H1 (cell line): ENCODE measurements at regions not wholly inside any gene's neighbourhood (a gene's known extent, or its start where the extent isn't known, plus 50 kb on each side); places are given as distances from the start of the nearest gene placed in this dataset.

Source experiments
- CTCF ChIA-PET: fragments of 300-600 bp; sonication (Branson Sonifier 250); formaldehyde crosslinking; loops from one replicate; lab custom pipeline; 2021; ENCODE audit not compliant: partially characterized antibody; lab: Charles Lee
- POLR2A ChIA-PET: fragments of 300-600 bp; sonication (Branson Sonifier 250); formaldehyde crosslinking; loops from one replicate; lab custom pipeline; 2021; ENCODE audit warnings: inconsistent platforms; ENCODE audit not compliant: partially characterized antibody; lab: Charles Lee
- DNase-seq, 2 experiments: peaks; one replicate each; pipeline versions ENCODE4 v3.0.0 to v3.0.0-alpha.2; 2010 to 2022; ENCODE audit warnings: low spot score in 2 of 2, low read depth in 1 of 2, mixed read lengths in 1 of 2
- FAIRE-seq: peaks from 2 replicates; lab custom pipeline; 2011; peaks lifted over from hg19 to GRCh38; lab: Jason Lieb, UNC
- H2AFZ ChIP-seq: 2 replicates; pipeline ENCODE4 v1.8.1; 2012; ENCODE audit warnings: low read length, inconsistent platforms
- H2AK5ac ChIP-seq: 2 replicates; pipeline ENCODE4 v1.6.1; 2013; ENCODE audit warnings: low read depth, low read length
- H2BK120ac ChIP-seq: replicated peaks from 2 replicates; pipeline ENCODE3; 2013; ENCODE audit warnings: low read depth, low read length, inconsistent platforms
- H2BK12ac ChIP-seq: 2 replicates; pipeline ENCODE4 v1.6.1; 2013; ENCODE audit warnings: low read depth, low read length
- H2BK15ac ChIP-seq: 2 replicates; pipeline ENCODE4 v1.6.1; 2013; ENCODE audit warnings: low read length
- H2BK20ac ChIP-seq: 2 replicates; pipeline ENCODE4 v1.6.1; 2013; ENCODE audit warnings: low read length
- H2BK5ac ChIP-seq: 2 replicates; pipeline ENCODE4 v1.6.1; 2013; ENCODE audit warnings: low read depth, low read length
- H3K14ac ChIP-seq: 2 replicates; pipeline ENCODE4 v1.6.1; 2013; ENCODE audit warnings: inconsistent platforms; ENCODE audit not compliant: insufficient read length
- H3K18ac ChIP-seq: 2 replicates; pipeline ENCODE4 v1.6.1; 2013; ENCODE audit warnings: low read length; ENCODE audit errors: extremely low read depth
- H3K23ac ChIP-seq: 2 replicates; pipeline ENCODE4 v1.6.1; 2013; ENCODE audit warnings: inconsistent platforms; ENCODE audit not compliant: insufficient read length
- H3K23me2 ChIP-seq: 2 replicates; pipeline ENCODE4 v1.6.1; 2013; ENCODE audit warnings: low read depth, low read length
- H3K27ac ChIP-seq: 2 replicates; pipeline ENCODE4 v1.6.1; 2011; ENCODE audit warnings: low read depth, low read length, inconsistent platforms
- H3K27me3 ChIP-seq, 4 experiments: replicated peaks in 1 of 4; 1 replicate in 1 of 4; 2 replicates in 3 of 4; pipeline versions ENCODE4 v1.6.1 to v1.8.1; 2011 to 2013; ENCODE audit warnings: low read length in 3 of 4, mild to moderate bottlenecking in 3 of 4, inconsistent platforms in 2 of 4, mixed read lengths in 2 of 4, moderate library complexity in 1 of 4; ENCODE audit not compliant: control insufficient read depth in 3 of 4, insufficient read depth in 3 of 4; ENCODE audit errors: extremely low read depth in 1 of 4
- H3K36me3 ChIP-seq, 4 experiments: 2 replicates each; pipeline versions ENCODE4 v1.6.1 to v1.8.1; 2011 to 2013; ENCODE audit warnings: mild to moderate bottlenecking in 4 of 4, low read length in 3 of 4, moderate library complexity in 2 of 4, control low read depth in 1 of 4, inconsistent platforms in 1 of 4; ENCODE audit not compliant: insufficient read depth in 4 of 4, control insufficient read depth in 2 of 4
- H3K4ac ChIP-seq: replicated peaks from 2 replicates; pipeline ENCODE3; 2013; ENCODE audit warnings: low read length, low read depth, mixed read lengths, inconsistent platforms; ENCODE audit not compliant: insufficient read length
- H3K4me1 ChIP-seq, 4 experiments: replicated peaks in 1 of 4; 1 replicate in 1 of 4; 2 replicates in 3 of 4; pipeline versions ENCODE4 v1.6.1 to v1.8.1; 2011 to 2013; ENCODE audit warnings: low read length in 3 of 4, inconsistent platforms in 2 of 4, mixed read lengths in 1 of 4; ENCODE audit not compliant: insufficient read depth in 4 of 4, control insufficient read depth in 3 of 4
- H3K4me2 ChIP-seq, 2 experiments: 2 replicates each; pipeline versions ENCODE4 v1.6.1 to v1.8.1; 2011 to 2013; ENCODE audit warnings: low read depth in 2 of 2, low read length in 2 of 2, control low read depth in 1 of 2, inconsistent platforms in 1 of 2, mild to moderate bottlenecking in 1 of 2; ENCODE audit not compliant: insufficient read depth in 1 of 2
- H3K4me3 ChIP-seq, 4 experiments: fragments of 200-600, 300-600 bp in 1 of 4; sonication (generic), shearing (Covaris generic), sonication (Bioruptor Twin) in 1 of 4; 2 replicates each; pipeline versions ENCODE4 v1.5.1 to v1.8.1; 2011 to 2016; ENCODE audit warnings: low read length in 4 of 4, low read depth in 3 of 4, control low read depth in 2 of 4, inconsistent platforms in 2 of 4, mild to moderate bottlenecking in 2 of 4, mixed read lengths in 1 of 4, moderate library complexity in 1 of 4; ENCODE audit not compliant: insufficient read depth in 2 of 4; ENCODE audit errors: extremely low read depth in 1 of 4
- H3K56ac ChIP-seq: replicated peaks from 2 replicates; pipeline ENCODE3; 2013; ENCODE audit warnings: low read depth, mild to moderate bottlenecking, mixed read lengths, low read length, inconsistent platforms; ENCODE audit not compliant: insufficient read length
- H3K79me1 ChIP-seq: 2 replicates; pipeline ENCODE4 v1.6.1; 2013; ENCODE audit warnings: low read depth, low read length, control low read depth
- H3K79me2 ChIP-seq, 2 experiments: 2 replicates each; pipeline versions ENCODE4 v1.6.1 to v1.8.1; 2012 to 2013; ENCODE audit warnings: low read length in 2 of 2, mild to moderate bottlenecking in 2 of 2, inconsistent platforms in 1 of 2; ENCODE audit not compliant: insufficient read depth in 2 of 2, control insufficient read depth in 1 of 2
- H3K9ac ChIP-seq, 4 experiments: replicated peaks in 1 of 4; 1 replicate in 1 of 4; 2 replicates in 3 of 4; pipeline versions ENCODE4 v1.6.1 to v1.8.1; 2011 to 2013; ENCODE audit warnings: low read depth in 3 of 4, low read length in 3 of 4, control low read depth in 2 of 4, mild to moderate bottlenecking in 2 of 4, moderate library complexity in 2 of 4, inconsistent platforms in 1 of 4; ENCODE audit errors: extremely low read depth in 1 of 4
- H3K9me3 ChIP-seq, 2 experiments: 2 replicates each; pipeline versions ENCODE4 v1.6.1 to v1.8.1; 2012 to 2013; ENCODE audit warnings: mild to moderate bottlenecking in 2 of 2, moderate library complexity in 2 of 2, control low read depth in 1 of 2, inconsistent platforms in 1 of 2, low read depth in 1 of 2, low read length in 1 of 2, mixed read lengths in 1 of 2; ENCODE audit not compliant: insufficient read depth in 2 of 2
- H4K20me1 ChIP-seq, 2 experiments: replicated peaks in 1 of 2; 2 replicates each; pipeline versions ENCODE3 to v1.8.1; 2011 to 2013; ENCODE audit warnings: inconsistent platforms in 2 of 2, low read length in 2 of 2, mild to moderate bottlenecking in 1 of 2; ENCODE audit not compliant: insufficient read depth in 2 of 2, control insufficient read depth in 1 of 2
- H4K5ac ChIP-seq: 2 replicates; pipeline ENCODE4 v1.6.1; 2013; ENCODE audit warnings: low read length, low read depth, mixed read lengths, inconsistent platforms; ENCODE audit not compliant: insufficient read length
- H4K8ac ChIP-seq: 2 replicates; pipeline ENCODE4 v1.8.0; 2013; ENCODE audit warnings: mild to moderate bottlenecking, moderate library complexity, low read length, inconsistent platforms; ENCODE audit not compliant: insufficient read depth; ENCODE audit errors: extremely low read depth
- H4K91ac ChIP-seq: replicated peaks from 2 replicates; pipeline ENCODE3; 2013; ENCODE audit warnings: low read length, mixed read lengths, inconsistent platforms; ENCODE audit not compliant: insufficient read length
- ASH2L ChIP-seq: fragments of 200-600, 300-600 bp; sonication (generic); IDR thresholded peaks from one replicate; pipeline ENCODE4 v1.7.1; 2017; ENCODE audit warnings: low read length
- JUN ChIP-seq: IDR thresholded peaks from 2 replicates; pipeline ENCODE4 v1.6.1; 2011; ENCODE audit warnings: low read depth, mild to moderate bottlenecking, improper control_type of control experiment, low read length
- POLR2AphosphoS5 ChIP-seq: IDR thresholded peaks from 2 replicates; pipeline ENCODE4 v1.6.1; 2011; ENCODE audit warnings: low read depth, low read length
- SIN3A ChIP-seq, 2 experiments: IDR thresholded peaks in 1 of 2; conservative IDR thresholded peaks in 1 of 2; 2 replicates each; pipeline ENCODE4 v1.6.1; 2011 to 2012; ENCODE audit warnings: low read length in 2 of 2, improper control_type of control experiment in 1 of 2, low read depth in 1 of 2, mild to moderate bottlenecking in 1 of 2
- WGBS, 2 experiments: shearing (Covaris generic) in 1 of 2; methylation state at CpG; one replicate each; pipeline versions ENCODE4 v1.1.6 to v1.1.7; 2013 to 2015; ENCODE audit warnings: low lambda C conversion rate in 2 of 2, mixed read lengths in 2 of 2, inconsistent platforms in 1 of 2, low coverage in 1 of 2, missing lambda C conversion rate in 1 of 2; ENCODE audit not compliant: insufficient replicate concordance in 2 of 2, insufficient coverage in 1 of 2, insufficient read length in 1 of 2; ENCODE audit errors: extremely low coverage in 1 of 2, missing lambda C conversion rate in 1 of 2; 5-methylcytosine and 5-hydroxymethylcytosine counted together

GRCh38 chr5:106796081-106796480, 874.7 kb downstream of the EFNA5 start:
- H3K79me1 ChIP-seq: no peaks in the 10 kb centered on the region
- H3K4me3 ChIP-seq: no peak overlapping the region
- H2AK5ac ChIP-seq: no peak overlapping the region
- no peak overlapping the region for H2BK12ac ChIP-seq
- H3K23me2 ChIP-seq: no peaks in the 10 kb centered on the region; the same call in 1 of the 2 replicates
- CTCF ChIA-PET: no interaction called here
- no peak overlapping the region for H3K23ac ChIP-seq
- H3K18ac ChIP-seq: no peak overlapping the region
- no peak overlapping the region for H4K5ac ChIP-seq
- DNase-seq (no peak), FAIRE-seq (no peak)
- no peak overlapping the region for H3K4me2 ChIP-seq
- H2BK5ac ChIP-seq: no peak overlapping the region
- no peaks in the 10 kb centered on the region for H3K27me3 ChIP-seq
- no peak overlapping the region for H3K14ac ChIP-seq
- H2BK120ac ChIP-seq: no peak overlapping the region
- no peak overlapping the region for H3K4ac ChIP-seq
- H4K8ac ChIP-seq: no peak overlapping the region
- no peaks in the 10 kb centered on the region for H3K36me3 ChIP-seq
- H3K9ac ChIP-seq: no peak overlapping the region
- no peaks in the 10 kb centered on the region for H3K9me3 ChIP-seq
- POLR2A ChIA-PET: no interaction called here
- 96% methylated on average over 3 of the region's 3 CpGs; no CpG with 5 or more reads in 1 of the 2 experiments for WGBS, 2 experiments
- H3K56ac ChIP-seq: no peak overlapping the region
- H3K4me1 ChIP-seq: peaks cover 0 to 2% (median 0%) of the 10 kb centered on the region in 4 experiments; a peak in 1 of 7 replicates
- no peak overlapping the region for H2BK15ac ChIP-seq
- H2AFZ ChIP-seq: no peak overlapping the region
- no peaks in the 10 kb centered on the region for H3K79me2 ChIP-seq
- no peaks in the 10 kb centered on the region for H4K20me1 ChIP-seq
- no peak overlapping the region for H3K27ac ChIP-seq
- H4K91ac ChIP-seq: no peak overlapping the region
- TF ChIP-seq POLR2AphosphoS5: no peak
- TF ChIP-seq JUN: no peak
- no peak for TF ChIP-seq SIN3A (conservative IDR thresholded peaks at IDR 0.05 in 1 of 2, IDR thresholded peaks at IDR 0.05 in 1 of 2; ENCODE audit: low read depth in 1 of 2, low read length in 2 of 2)
- no peak for TF ChIP-seq ASH2L
- H2BK20ac ChIP-seq: no peak overlapping the region
